Stimulated activated CD4-positive, alpha-beta T cell treated with anti-CD3 and anti-CD28 coated beads, Interleukin-12 subunit alpha, Interleukin-12 subunit beta, amount 100 ng/mL, for 24 hours (primary cell): ENCODE measurements at regions not wholly inside any gene's neighbourhood (a gene's known extent, or its start where the extent isn't known, plus 50 kb on each side); places are given as distances from the start of the nearest gene placed in this dataset.

Experiments used
- DNase-seq, 2 experiments: peaks; one replicate each; pipeline ENCODE4 v3.0.0-alpha.2; 2020; ENCODE audit warnings: low read depth in 2 of 2

DNA sequence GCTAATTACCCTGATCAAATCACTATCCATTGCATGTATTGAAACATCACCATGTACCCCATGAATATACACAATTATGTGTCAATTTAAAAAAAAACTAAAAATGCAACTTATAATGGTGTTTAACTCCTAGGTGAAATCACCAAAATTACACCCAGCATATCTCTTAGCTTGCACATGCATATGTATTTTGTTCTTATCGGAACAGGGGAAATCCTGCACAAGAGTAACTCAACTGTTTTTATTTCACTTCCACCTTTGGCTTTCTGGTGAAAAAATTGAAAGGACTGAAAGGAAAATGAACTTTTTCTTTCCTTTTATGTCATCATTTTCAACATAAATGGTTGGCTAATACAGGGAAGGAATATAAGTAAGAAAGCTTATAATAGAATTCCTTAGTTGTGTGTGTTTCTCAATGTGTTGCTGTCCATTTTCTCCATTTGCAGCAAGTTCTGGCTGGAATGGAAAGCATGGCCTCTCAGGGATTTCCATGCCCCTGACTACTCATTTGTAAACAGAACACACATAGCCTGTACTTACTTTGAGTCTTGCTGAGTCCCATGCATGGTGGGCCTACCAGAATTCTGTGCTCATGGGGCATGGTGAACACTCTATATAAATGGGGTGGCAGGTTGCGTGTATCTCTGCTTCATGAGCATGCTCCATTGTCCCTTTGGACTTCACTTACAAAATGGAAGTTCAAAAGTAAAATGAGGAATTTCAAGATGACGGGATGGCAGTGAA, 462.0 kb downstream of the HS3ST3B1 start:
- no peak for DNase-seq

DNA sequence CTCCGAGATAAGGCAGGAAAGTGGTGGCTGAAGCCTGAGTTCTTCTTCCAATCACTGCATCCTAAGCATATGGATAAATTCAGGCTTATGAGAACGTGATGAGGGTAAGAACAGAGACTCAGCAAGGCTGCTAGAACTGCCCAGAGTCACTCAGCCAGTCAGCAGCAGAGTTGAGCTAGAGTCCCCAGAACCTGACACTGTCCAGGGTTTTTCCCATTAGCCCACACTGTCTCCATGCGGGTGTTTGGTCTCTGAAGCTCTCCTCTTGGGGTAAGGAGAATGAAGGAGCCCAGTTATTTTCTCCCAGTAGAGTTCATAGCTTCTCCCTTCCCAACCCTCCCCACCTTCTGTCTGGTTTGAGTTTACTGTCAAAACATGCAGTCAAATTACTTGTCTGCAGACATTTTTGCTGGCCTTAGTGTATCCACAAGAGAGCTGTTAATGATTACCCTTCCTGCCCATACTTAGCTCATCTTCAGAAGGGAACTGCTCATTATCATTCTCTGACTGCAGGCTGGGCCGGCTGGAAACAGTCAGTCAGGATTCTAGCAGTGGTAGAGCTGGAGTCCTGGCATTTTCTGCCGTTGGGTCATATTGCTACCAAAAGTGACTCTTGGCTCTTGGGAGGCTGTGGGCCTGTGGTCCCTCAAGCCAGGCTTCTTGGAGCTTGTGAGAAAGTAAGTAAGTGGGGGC, 460.0 kb downstream of the HS3ST3B1 start:
- no peak for DNase-seq

DNA sequence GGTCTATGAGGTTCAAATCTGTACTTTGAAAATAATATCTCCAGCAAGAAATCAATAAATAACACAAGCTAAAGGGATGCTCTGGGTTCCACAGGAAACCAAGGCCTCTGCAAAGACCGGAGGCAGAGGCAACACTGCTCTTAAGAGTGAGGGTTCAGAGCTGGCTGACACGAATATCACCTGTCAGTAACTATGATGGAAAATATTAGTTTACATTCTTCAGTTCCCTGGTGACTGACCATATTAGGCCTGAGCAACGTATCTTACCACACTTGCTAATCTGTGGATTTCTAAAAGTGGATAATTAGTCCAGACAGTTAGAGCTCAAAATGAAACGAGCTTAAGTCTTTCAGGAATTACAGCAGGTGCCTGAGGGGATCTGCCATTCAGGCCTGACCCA, 459.3 kb downstream of the HS3ST3B1 start:
- no peak for DNase-seq

DNA sequence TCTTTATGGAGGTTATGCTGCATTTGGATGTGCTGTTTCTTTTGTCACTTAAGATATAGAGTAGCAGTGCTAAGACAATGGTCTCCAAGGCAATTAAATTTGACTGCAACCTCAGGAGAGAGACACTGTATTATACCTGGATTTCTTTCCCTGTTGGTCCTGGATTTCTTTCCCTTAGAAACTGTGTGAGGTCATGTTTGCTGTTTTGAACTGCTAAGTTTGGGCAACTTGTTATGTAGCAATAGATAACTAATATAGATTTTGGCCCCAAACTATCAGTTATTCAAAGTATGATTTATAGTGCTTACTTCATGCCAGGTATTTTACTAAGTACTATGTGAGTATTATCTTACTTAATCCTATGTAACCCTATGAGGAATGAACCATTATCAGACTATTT, 458.4 kb downstream of the HS3ST3B1 start:
- DNase-seq: no peak

DNA sequence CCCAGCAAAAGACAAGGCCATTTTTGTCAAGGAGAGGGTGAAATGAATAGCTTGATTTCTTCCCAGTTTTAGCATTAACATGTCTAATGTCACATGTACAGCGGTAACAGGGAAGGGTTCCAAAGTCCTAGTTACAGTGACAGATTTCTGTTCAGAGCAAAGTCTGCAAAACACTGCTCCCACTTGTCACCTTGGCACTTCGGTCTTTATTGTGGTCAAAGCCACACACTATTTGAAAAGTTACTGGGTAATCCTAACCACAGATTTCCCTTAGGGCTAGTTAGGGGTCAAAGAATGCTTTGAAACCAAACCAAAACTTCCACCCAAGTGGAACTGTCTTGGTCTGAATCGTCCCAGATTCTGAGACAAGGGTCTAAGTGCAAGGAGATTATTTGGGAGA, 455.6 kb downstream of the HS3ST3B1 start:
- no peak for DNase-seq

DNA sequence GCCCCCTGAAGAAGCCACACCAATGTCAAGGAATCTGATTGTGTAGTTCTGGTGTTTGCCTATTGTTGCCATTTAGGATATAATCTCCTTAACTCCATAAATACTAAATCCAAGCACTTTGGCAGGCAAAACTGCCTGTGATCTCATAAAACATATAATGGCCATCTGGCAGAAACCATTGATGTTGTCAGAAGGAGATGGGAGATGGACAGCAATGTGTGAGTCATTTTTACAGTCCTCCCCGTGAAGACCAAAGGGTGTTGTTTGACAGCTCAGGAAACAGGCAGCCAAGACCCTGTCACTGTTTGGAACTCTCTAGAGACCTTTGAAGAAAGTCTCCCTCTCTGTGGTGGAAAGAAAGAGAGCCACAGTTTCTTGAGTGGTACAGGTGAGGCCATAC, 454.1 kb downstream of the HS3ST3B1 start:
- no peak for DNase-seq

DNA sequence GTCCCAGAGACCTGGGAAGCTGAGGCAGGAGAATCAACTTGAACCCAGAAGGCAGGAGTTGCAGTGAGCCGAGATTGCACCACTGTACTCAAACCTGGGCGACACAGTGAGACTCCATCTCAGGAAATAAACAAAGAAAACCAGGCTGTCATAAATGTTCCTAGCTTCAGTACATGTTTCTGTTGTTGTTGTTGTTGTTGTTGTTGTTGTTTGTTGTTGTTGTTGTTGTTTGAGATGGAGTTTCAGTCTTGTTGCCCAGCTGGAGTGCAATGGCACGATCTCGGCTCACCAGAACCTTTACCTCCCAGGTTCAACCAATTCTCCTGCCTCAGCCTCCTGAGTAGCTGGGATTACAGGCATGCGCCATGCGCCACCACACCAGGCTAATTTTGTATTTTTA, 452.5 kb downstream of the HS3ST3B1 start:
- DNase-seq: no peak

DNA sequence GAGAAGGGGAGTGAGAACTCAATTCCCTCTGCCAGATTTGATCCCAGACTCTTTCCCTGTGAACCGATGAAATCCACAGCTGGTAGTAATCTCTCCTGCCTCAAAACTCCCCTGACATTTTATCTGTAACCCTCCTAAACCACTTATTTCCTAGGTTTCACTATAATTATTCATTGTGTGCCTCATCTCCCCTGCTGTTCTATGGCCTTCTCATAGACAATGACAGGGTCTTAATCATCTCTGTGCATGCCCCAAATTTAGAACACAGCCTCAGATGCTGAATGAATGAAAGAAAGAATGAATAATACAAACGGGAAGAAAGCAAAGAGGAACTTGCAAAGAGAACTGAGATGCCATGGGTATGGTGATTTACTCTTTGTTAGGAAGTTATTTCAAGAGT, 451.1 kb downstream of the HS3ST3B1 start:
- DNase-seq: no peak

DNA sequence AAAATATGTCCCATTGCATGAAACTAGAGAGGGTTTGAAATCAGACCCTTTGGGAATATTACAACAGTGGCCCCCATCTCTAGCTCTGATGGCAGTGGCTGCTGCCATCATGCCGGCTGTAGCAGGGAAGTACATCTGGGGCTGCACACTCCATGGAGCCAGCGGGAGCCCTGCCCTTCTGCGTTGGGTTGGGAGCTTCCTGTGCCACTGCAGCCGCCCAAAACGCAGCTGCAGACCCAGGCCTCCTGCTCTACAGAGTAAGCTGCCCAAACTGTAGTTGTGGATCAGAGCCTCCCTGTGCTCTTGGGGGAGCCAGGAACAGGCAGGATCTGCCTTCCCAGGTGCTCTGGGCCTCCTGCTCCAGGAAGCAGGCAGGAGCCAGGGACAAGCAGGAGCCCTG, 450.0 kb downstream of the HS3ST3B1 start:
- no peak for DNase-seq

DNA sequence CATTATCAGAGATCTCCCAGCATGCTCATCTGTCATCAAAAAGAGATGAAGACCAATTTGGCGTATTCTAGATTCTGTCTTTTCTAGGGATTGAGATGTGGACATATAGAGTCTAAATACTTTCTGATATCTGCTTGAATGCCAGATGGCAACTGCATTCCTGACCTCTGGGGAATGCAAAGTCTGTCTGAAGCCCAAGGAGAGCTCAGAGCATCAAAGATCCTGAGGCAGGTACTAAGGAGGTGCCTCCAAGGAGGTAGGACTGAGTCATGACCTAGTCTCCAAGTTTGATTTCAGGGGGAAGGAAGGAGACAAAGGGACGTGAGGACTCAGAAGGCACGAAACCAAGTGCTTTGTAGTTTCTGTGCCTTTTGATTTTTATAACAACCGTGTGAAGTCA, 448.4 kb downstream of the HS3ST3B1 start:
- DNase-seq: no peak

DNA sequence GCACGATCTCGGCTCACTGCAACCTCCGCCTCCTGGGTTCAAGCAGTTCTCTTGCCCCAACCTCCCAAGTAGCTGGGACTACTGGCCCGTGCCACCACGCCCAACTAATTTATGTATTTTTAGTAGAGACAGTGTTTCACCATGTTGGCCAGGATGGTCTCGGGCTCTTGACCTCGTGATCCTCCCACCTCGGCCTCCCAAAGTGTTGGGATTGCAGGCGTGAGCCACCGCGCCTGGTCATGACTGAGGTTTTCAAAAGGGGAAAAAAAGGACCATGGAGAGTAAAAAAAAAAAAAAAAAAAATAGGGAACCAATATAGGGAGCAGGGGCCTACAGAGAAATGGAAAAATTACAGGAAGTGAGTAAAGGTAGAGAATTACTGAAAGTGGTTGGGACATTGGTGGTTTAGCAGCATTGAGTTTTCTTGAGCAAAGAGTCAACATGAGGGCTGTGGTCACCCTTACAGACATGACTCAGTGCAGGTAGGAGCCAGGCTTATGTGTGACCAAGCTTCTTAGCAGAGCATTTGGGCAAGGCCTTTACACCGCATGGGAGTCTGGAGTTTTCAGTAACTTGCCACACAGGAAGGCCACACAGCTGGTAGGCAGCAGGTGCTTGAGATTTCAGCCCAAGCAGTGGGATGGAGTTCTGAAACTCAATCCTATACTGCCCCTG, 447.3 kb downstream of the HS3ST3B1 start:
- no peak for DNase-seq

DNA sequence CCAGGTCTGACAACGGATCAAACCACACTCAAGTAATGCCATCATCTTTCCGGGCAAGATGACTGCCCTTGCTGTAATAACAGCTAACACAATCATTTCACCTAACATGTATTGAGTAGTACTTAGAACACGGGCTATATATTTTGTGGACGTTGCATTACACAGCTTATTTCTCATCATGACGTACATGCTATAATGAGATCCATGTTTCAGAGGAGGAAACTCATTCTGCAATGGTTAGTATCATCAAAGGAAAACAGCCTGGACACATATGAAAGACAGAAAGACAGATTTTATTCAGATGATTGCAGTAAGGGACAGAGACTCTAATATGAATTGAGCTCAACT, 446.7 kb downstream of the HS3ST3B1 start:
- DNase-seq: no peak

DNA sequence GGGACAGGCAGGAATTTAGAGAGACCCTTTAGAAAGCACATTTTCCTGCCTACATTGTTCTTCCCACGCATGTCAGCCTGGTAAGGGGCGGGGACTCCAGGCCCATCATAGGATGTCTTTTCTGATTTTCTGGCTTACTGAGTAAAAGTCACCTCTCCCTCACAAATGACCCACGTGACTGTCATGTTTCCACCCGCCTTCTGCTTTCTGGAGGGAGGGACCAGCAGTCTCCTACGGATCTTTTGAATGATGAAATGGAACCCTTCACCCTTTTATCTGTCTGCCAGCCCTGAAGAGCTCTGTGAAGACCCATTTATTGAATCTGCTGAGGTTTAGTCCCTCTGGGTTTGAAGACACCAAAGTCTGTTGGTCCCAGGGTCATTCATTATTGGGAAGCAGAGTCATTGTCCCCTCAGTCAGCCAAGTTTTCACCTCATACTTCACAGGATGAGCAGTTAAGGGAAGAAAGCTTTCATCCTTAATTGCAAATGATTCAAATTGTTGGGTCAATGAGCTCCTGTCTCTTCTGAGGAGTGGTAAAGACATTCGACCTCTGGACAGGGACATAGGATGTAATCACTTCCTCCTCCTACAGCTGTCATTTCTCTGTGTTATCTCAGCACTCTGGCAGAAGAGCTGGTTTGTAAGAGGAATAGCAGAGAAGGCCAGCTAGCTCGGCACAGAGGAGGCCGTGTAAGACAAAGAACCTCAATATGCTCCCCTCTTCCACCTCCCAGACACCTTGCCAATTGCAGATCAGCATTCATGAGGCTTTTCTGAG, 446.1 kb downstream of the HS3ST3B1 start:
- DNase-seq: no peak

DNA sequence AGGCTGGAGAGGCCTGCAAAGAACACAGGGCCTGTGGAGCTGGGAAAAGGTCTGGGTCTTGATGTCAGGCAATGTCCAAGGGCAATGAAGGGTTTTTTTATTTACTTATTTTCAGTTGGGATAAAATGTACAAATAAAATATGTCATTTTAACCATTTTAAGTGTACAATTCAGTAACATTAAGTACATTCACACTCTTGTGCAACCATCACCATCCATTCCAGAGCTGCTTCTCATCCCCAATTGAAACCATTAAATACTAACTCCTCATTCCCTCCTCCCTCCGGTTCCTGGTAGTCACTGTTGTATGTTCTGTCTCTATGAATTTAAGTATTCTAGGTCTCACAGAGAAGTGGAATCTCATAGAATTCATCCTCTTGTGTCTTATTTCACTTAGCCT, 444.7 kb downstream of the HS3ST3B1 start:
- DNase-seq: no peak

DNA sequence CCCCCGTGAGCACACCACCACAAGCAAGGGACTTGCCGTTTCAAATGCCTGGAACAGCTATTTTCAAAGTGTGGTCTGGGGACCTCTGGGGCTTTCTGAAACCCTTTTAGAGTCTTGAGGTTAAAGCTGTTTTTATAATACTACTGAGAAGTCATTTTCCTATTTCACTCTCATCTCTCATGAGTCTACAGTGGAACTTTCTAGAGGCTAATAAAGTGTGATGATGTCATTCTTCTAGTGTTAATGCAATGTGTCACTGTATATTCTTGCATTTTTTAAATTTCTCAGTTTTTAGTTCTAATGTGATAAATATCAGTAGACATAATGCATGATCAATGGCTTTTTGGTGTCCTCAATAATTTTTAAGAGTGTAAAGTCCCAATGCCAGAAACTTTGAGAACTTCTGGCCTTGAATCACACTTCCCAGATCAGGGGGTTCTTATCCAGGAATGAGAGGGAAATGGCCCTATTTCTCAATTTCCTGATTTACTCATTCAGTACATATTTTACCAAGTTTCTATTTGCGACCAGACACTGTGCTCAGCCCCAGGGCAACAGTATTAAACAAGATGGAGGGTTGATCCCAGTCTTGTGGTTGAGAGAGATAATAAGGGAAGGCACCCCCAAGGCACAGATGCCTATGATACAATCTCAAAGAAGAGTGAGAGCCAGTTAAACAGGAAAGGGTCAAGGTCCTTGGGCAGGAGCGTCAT, 444.0 kb downstream of the HS3ST3B1 start:
- no peak for DNase-seq

DNA sequence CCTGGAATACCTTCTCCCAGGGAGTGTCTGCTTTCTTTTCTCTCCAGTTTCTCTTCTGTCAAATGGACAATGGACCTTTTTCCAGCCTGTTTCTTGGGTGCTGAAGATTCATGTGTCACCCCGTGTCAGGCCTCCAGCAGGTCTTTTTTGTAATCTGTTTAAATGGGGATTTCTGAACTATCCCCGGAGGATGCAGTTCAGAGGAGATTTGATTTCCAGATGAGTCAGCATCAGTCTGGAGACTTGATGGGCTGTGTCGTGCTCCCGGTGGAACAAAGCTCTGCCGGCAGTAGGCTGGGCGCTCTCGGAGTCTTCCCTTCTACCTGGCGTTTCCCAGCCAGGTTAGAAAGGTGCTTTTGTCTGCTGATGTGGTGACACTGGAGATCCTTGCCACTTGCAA, 440.6 kb downstream of the HS3ST3B1 start:
- no peak for DNase-seq

DNA sequence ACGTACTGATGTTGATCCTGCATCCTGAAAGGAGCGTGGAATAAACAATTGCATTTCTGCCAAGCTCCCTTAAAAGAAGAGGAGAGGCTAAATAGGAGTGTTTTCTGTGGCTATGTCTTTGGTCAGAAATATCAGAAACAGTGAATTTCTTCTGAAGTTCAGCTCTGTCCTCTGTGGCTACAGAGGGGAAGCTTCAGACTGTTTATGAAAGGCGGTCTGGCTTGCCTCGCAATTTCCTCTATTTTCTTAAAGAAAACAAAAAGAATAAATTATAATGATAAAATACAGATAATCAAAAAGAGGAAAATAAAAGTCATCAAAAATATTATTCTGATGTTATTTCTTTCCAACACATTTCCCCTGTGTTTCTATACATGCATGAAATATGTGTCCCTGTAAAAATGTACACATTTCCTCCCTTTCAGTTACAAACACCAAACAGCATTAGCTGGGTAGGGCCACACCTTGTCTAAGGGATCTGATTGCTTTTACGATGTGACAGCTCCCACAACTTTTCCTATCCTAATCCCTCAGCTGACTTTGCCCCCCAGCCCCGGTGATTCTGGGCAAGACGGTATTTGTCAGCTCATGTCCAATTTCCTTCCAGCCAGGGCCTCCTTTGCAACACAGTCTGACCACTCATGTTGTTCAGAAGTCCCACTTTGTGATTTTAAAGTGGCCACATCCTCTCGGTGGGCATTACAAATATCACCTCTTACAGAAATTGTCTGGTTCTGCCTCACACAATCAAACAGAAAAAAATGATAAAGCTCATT, 439.0 kb downstream of the HS3ST3B1 start:
- no peak for DNase-seq

DNA sequence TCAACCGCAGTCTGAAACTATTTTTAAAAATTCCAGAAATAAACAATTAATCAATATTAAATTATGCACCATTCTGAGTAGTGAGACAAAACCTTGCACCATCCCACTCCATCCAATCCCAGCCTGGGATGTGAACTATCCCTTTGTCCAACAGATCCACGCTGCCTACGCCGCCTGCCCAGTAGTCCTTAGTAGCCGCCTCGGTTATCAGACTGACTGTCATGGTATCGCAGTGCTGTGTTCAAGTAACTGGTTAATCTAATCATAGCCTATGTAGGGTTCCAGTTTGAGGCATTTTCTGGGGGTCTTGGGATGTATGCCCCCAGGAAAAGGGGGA, 437.7 kb downstream of the HS3ST3B1 start:
- no peak for DNase-seq

DNA sequence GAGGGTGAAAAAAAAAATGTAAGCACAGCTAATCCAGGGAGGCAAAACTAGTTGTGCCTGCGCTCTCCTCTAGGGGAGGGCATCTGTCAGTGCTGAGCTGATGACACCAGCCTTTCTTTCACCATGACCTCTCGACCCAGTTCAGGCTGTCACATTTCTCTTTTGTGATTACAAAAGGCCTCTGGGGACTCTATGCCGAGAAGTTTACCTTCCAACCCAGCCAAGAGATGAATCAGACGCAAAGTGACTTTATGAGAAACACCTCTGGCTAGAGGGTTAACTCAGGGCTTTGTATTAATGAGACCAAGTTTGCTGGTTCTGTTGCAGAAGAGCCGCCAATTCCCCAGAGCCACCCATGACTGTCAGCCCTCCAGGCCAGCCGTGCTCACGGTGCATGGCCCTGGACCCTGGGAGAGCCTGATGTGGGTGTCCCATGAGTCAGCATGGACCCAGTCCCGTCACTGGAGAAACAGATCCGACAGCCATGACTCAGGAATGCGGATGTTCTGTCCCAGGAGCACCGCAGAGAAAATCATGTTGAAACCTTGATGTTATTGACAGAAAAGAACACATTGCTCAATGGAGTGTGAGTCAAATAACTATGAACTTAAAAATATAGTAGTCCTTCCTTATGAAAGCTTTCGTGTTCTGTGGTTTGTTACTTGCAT, 437.2 kb downstream of the HS3ST3B1 start:
- no peak for DNase-seq

DNA sequence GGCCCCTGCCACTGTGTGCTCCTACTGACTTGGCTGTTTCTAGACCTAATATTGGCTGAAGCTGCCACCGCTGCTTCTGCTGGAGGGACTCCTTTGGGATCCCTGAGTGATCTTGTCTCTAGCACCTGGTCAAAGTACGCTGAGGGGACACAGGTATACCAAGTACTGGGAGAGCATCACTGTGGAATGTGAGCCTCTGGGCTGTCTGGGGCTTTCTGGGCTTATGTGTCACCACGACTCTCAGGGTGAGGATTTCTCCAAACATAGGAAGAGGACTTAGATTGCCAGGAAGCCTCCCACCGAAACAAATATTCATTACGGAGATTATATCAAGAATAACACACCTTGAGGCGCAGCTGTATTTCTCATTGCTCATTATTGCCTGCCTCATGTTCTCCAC, 435.8 kb downstream of the HS3ST3B1 start:
- DNase-seq: no peak

DNA sequence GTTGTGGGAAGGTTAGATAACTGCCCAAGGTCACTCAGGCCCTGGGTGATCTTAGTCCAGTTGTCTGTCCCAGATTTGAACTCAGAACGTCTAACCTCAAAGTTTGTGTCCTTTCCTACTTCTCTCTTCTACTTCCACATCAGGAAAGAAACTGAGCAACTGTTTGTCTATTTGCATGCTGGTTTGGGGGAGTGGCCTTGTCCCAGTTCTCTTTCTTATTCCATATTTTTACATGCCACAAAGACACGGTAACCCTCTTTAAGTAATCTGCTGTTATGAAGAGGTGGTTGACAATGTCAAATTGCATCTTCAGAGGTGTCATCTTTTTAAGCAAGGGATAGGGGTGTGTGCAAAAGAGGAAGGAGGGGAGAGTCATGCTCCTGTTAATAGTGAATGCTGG, 432.5 kb downstream of the HS3ST3B1 start:
- DNase-seq: no peak
